OCI-LY7 (cell line): ENCODE measurements at regions not wholly inside any gene's neighbourhood (a gene's known extent, or its start where the extent isn't known, plus 50 kb on each side); places are given as distances from the start of the nearest gene placed in this dataset.

Experiments used
- EZH2phosphoT487 ChIP-seq: fragments of 200-600 bp; sonication (generic); IDR thresholded peaks from 2 replicates; pipeline ENCODE4 v1.6.1; 2018; ENCODE audit warnings: low read depth, borderline replicate concordance, mild to moderate bottlenecking, mixed run types, antibody characterized with exemption, low read length, moderate library complexity, mixed read lengths
- TF ChIP-seq, protein P1 (sequence below): fragments of 200-600 bp; sonication (generic); conservative IDR thresholded peaks from 2 replicates; pipeline ENCODE4 v1.5.1; 2014; ENCODE audit warnings: mild to moderate bottlenecking, antibody characterized with exemption, low read length, moderate library complexity, mixed read lengths

DNA sequence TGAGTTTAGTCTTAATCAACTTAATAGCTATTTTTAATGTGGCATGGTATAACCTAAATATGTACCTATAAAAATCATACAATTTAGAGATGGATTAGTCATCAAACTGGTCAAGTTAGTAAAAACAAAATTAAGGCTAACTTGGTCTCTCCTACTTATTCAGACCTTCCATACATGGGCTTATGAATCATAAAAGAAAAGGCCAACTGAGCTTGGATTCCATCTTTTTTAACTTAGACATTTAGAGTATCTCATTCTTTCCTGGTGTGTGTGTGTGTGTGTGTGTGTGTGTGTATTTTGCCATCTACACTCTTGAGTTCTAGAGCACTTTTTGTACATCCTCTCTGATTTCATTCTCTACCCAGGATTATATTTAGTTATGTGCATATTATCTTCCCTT, 637.5 kb downstream of the PLCL1 start:
- TF ChIP-seq, protein P1, sequence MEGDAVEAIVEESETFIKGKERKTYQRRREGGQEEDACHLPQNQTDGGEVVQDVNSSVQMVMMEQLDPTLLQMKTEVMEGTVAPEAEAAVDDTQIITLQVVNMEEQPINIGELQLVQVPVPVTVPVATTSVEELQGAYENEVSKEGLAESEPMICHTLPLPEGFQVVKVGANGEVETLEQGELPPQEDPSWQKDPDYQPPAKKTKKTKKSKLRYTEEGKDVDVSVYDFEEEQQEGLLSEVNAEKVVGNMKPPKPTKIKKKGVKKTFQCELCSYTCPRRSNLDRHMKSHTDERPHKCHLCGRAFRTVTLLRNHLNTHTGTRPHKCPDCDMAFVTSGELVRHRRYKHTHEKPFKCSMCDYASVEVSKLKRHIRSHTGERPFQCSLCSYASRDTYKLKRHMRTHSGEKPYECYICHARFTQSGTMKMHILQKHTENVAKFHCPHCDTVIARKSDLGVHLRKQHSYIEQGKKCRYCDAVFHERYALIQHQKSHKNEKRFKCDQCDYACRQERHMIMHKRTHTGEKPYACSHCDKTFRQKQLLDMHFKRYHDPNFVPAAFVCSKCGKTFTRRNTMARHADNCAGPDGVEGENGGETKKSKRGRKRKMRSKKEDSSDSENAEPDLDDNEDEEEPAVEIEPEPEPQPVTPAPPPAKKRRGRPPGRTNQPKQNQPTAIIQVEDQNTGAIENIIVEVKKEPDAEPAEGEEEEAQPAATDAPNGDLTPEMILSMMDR: no peak
- TF ChIP-seq EZH2phosphoT487: no peak
